B cell (primary cell): ENCODE measurements at regions not wholly inside any gene's neighbourhood (a gene's known extent, or its start where the extent isn't known, plus 50 kb on each side); places are given as distances from the start of the nearest gene placed in this dataset.

ENCODE experiments used
- EZH2 ChIP-seq: IDR thresholded peaks from 2 replicates; pipeline ENCODE4 v1.6.1; 2012; ENCODE audit warnings: borderline replicate concordance, low read depth, mild to moderate bottlenecking, moderate library complexity, low read length; ENCODE audit not compliant: insufficient read depth, poor library complexity, severe bottlenecking
- TF ChIP-seq, protein P1 (sequence below): fragments of 200-600 bp; IDR thresholded peaks from one replicate; pipeline ENCODE4 v1.8.0; 2022; ENCODE audit warnings: antibody characterized with exemption, mild to moderate bottlenecking

DNA sequence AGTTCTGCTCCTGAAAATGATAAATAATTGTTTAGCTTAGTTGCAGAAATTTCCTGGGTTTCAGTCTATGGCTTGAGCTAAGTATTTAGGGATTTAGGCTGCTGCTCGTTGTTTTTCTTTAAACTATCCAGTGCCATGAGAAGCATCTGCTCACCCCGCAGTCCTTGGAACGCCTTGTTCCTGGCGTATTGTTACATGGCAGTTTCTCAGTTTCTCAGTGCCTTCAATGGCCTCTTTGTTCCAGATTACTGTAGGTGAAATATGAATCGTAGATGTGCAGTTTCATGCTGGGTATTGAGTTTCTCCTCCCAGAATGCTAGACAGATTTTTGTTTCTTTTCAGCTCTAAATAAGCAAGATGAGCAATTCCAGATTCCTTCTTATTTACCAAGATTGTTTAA lies 269.5 kb upstream of the GBE1 start:
- no peak for TF ChIP-seq EZH2
- TF ChIP-seq, protein P1, sequence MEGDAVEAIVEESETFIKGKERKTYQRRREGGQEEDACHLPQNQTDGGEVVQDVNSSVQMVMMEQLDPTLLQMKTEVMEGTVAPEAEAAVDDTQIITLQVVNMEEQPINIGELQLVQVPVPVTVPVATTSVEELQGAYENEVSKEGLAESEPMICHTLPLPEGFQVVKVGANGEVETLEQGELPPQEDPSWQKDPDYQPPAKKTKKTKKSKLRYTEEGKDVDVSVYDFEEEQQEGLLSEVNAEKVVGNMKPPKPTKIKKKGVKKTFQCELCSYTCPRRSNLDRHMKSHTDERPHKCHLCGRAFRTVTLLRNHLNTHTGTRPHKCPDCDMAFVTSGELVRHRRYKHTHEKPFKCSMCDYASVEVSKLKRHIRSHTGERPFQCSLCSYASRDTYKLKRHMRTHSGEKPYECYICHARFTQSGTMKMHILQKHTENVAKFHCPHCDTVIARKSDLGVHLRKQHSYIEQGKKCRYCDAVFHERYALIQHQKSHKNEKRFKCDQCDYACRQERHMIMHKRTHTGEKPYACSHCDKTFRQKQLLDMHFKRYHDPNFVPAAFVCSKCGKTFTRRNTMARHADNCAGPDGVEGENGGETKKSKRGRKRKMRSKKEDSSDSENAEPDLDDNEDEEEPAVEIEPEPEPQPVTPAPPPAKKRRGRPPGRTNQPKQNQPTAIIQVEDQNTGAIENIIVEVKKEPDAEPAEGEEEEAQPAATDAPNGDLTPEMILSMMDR = no peak
